HG02938 (cell line): ENCODE measurements at regions not wholly inside any gene's neighbourhood (a gene's known extent, or its start where the extent isn't known, plus 50 kb on each side); places are given as distances from the start of the nearest gene placed in this dataset.

Experiments used
- ATAC-seq: cut with Tn5 transposase; IDR thresholded peaks from one replicate; pipeline ENCODE4 v1.9.1; 2021; ENCODE audit warnings: mild to moderate bottlenecking, moderate library complexity; ENCODE audit not compliant: unreplicated experiment

GRCh38 chr6:105909106-105909505 is 177.0 kb upstream of the PRDM1 start:
- no peak for ATAC-seq

GRCh38 chr6:105907991-105908390 is 178.1 kb upstream of the PRDM1 start:
- ATAC-seq, result no peak

- no peak for ATAC-seq
Observed at GRCh38 chr6:105907301-105907700, 178.8 kb upstream of the PRDM1 start.

DNA sequence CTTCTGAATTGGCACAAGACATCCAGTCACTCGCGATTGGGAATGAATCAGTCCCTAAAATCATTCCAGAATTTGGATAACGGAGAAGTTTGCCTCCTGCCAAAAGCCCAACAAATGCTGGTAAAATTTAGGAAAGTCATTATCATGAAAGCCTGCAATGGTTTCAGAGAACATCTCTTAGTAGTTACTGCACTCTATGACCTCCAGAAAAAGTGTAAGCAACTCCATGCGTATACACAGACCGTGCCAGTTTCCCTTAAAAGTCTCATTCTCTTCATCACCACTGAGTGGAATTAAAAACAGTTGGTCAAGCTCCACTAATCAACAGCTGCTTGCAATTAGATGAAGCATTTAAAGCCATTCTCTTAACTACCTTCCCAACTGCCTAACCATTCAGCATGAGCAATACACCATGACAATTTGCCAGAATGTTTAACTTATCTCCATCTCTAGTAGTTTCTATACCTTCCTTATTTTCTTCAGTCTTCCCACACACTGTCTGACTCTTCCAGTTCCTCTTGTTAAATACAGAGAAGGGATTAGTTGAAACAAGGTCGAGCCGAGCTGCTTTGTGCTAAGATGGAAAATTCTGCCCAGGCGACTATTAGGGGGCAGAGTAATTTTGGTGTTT is 183.6 kb upstream of the PRDM1 start:
- no peak for ATAC-seq

DNA sequence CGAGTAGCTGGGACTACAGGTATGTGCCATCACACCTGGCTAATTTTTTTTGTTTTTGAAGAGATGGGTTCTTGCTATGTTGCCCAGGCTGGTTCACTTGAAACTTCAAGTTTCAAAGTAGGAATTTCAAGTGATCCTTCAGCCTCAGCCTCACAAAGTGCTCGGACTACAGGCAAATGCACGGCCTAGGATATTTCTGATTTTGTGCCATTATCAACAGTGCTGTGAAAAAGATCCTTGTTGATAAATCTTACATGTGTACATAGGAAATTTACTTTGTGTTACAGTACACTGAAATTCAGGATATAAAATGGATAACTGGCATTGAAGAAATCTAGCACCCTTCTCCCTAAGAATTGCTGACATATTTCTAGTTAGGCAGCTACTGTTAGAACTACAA is 184.6 kb upstream of the PRDM1 start:
- ATAC-seq, result no peak

GRCh38 chr6:105900125-105900937 is 185.8 kb upstream of the PRDM1 start:
- no peak for ATAC-seq

DNA sequence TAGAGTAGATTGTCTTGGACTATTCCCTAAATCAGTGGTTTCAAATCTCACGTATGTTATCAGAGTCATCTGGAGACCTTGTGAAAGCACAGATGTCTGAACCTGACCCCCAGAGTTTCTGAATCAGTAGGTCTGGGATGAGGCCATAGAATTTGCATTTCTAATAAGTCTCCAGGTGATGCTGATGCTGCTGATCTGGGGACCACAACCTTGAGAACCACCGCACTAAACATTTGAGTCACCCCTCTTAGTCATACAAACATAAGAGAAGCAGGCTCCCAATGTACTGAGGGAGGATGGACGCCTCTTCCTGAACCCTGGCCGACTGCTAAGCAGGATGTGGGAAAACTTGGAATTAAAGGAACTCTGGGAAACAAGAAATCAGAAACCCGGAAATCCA is 187.8 kb upstream of the PRDM1 start:
- peak; percentile 86 for ATAC-seq

DNA sequence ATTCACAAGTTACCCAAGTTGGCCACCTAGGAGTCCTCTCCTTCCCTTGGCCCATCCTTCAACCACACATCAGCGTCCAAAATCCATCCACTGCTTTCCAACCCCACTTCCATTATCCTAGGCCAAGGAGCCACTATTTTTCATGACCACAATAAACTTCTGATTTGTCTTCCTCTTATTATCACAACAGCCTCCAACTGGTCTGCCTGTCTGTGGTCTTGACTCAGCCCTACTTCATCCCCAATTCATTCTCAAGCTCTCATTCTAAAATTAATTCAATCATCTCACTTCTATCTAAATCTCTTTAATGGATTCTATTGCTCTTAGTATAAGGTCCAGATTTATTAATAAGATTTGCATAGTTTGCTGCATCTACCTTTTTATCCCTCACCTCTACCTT is 189.0 kb upstream of the PRDM1 start:
- no peak for ATAC-seq

- ATAC-seq, result no peak
Observed at GRCh38 chr6:105896821-105897095, 189.4 kb upstream of the PRDM1 start.

DNA sequence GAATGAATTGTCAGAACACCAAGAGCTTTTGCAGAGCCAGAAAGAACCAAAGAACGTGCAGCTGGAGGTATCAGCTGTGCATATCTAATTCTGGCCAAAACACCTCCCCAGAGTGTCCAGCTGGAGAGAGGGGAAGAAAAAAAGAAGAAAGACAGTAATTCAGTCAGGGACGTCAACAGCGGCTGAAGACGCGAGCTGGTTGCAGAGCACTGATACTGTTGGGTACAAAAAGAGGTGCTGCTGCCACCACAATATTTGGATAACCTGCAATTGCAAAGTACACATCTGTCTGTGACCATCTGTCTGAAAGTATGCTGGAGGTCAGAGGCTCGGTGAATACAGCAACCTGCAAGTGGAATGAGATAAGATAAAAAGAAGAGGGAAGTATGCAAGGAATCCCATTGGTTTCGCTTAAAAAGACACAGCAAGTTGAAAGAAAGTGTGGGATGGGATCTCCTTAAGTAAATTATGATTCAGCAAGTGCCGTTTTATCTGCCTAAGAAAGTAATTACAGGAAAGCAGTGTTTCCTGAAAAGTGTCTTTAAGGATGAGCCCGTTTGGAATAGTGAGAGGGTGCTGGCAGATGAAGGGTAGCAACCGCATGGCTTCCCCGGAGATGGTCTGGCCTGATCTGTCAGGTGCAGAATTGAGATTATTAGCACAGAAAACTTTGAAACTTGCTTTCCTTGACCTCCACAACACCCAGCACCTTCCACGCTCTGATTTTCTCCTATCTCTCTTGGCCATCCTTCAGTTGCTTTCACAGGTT is 189.9 kb upstream of the PRDM1 start:
- no peak for ATAC-seq

- no peak for ATAC-seq
Observed at GRCh38 chr6:105894556-105894955, 191.6 kb upstream of the PRDM1 start.

DNA sequence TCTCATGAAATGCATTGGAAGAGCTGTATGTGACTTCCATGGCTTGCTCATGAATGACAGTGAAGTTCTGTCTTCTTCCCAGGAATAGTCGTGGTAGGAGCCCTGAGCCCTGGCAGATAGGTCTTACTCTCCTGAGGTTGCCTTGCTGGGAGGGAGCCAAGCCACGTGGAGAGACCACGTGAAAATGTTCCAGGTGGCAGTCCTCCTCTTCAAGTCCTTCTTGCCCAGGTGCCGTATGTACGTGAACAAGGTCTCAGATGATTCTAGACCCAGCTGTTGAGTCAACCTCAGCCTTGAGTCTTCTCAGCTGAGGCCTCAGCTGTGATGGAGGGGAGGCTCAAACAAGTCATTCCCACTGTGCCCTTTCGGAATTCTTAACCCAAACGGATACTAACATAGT is 192.4 kb upstream of the PRDM1 start:
- no peak for ATAC-seq

GRCh38 chr6:105892577-105893262 is 193.4 kb upstream of the PRDM1 start:
- ATAC-seq, result peak; percentile 88

- ATAC-seq, result no peak
Observed at GRCh38 chr6:105890521-105891244, 195.5 kb upstream of the PRDM1 start.

DNA sequence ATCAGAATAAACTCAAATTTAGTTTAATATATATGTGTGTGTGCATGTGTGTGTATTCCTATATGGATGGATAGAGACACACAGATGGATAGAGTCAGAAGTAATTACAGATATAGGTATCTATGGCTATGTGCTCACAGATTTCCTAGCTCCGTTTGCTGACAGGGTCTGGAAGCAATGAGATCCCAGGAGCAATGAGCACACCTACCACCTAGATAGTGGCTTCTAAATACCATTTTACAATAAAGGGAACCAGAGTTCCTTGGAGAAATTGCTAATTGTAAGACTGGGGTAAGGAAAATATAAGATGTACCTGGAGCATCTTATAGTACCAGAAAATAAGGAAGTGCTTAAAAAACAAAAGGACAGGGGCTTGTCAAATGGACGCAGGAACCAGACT is 196.2 kb upstream of the PRDM1 start:
- no peak for ATAC-seq

GRCh38 chr6:105886814-105887544 is 199.2 kb upstream of the PRDM1 start:
- no peak for ATAC-seq

DNA sequence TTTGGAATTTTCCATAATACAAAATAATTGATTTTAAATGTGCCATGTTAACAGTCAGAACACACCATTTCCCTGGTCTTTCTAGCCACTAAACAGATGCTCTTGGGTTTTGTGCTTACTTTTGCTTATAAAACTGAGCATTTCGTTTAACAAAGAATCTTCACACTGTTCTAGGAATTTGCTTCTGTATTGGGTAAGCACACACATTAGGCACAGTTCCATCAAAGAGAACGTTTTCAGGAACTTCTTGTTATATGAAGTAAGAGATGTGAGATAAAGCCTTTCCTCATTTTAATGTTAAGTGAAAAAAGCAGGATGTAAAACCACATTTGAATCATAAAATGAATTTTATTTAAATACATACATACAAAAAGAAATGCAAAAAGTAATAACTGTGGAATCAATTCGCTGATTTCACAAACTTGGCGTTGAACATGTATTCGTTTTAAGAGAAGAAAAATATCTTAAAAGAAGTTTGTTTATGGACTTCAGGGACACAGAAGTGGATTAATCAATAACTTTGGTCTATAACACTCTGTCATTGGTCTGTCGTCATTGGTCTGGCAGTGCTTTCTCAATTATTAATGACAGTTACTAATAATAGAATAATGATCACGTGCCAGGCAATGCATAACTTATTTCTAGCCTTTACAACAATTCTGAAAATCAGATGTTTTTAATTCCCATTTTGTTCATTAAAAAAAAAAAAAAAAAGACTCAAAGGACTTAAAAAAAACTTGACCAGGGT is 199.9 kb upstream of the PRDM1 start:
- ATAC-seq, result no peak

DNA sequence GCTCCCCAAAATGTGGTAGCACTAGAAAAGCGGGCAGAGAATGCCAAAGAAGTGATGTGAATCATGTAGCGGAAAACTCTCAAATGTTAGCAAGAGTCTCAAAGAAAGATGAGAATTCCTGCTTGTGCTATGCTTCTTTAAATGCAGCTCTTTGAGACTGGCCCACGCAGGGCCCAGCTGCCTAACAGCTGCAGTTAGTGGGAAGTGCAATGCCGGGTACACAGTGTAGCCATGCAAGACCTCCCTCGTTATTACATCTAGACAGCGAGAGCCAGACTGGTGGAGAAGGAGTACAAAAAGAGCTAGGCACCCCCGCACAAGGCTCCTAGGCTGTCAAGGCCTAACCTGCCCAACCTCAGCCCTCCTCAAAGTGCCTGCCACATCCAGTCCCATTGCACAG is 201.7 kb upstream of the PRDM1 start:
- ATAC-seq, result no peak

DNA sequence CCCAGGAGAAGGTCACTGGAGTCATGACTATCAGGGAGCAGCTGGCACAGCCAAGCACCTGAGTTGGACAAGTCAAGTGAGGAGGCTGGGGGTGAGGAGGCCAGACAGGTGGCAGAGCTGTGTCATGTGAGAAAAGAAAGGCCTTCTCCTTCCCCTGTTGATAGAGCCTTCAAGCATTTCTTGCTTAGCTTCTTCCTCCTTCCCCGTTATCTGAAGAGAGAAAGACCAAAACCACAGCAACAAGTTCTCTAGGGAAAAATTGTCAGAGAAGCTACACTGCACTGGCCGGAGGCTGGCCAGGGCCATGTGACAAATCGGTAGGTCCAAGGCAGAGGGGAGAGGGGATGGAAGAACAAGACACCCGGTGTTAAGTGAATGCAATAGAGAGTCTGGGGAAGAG is 202.1 kb upstream of the PRDM1 start:
- ATAC-seq, result no peak

GRCh38 chr6:105882828-105883227 is 203.3 kb upstream of the PRDM1 start:
- no peak for ATAC-seq
